ENCODE measurements at regions not wholly inside any gene's neighbourhood (a gene's known extent, or its start where the extent isn't known, plus 50 kb on each side); places are given as distances from the start of the nearest gene placed in this dataset.

GRCh38 chr2:152245653-152246052 is 70.1 kb upstream of the STAM2 start:
- intact Hi-C loops (cut with micrococcal nuclease), result no loop called here
- ChIA-PET CTCF (no interaction called here), POLR2A (no interaction called here)
- H3K4me3 Mint-ChIP-seq, result no peak overlapping the region
- H3K27me3 Mint-ChIP-seq, result peaks cover 7% of the 10 kb centered on the region
- H3K4me1 Mint-ChIP-seq, result no peaks in the 10 kb centered on the region
- no peaks in the 10 kb centered on the region for H3K9me3 Mint-ChIP-seq
- TF ChIP-seq CTCF (IDR thresholded peaks at IDR 0.05), result no peak
- ATAC-seq (ENCODE audit: low read depth) (no peak), DNase-seq (no peak)
- no peaks in the 10 kb centered on the region for H3K36me3 Mint-ChIP-seq (ENCODE audit: low read depth)
- no peak overlapping the region for H3K27ac Mint-ChIP-seq

GRCh38 chr2:152246686-152247336 is 71.2 kb upstream of the STAM2 start:
- ChIA-PET CTCF (no interaction called here), POLR2A (no interaction called here)
- Mint-ChIP-seq H3K36me3 (ENCODE audit: low read depth) (no peaks in the 10 kb centered on the region), H3K9me3 (no peaks in the 10 kb centered on the region), H3K27ac (no peak overlapping the region), H3K27me3 (peaks cover 8% of the 10 kb centered on the region), H3K4me3 (no peak overlapping the region), H3K4me1 (no peaks in the 10 kb centered on the region)
- TF ChIP-seq CTCF (IDR thresholded peaks at IDR 0.05), result no peak
- ATAC-seq (ENCODE audit: low read depth), result no peak
- intact Hi-C loops (cut with micrococcal nuclease), result no loop called here
- no peak for DNase-seq

- ChIA-PET CTCF (no interaction called here), POLR2A (no interaction called here)
- H3K27ac Mint-ChIP-seq, result no peak overlapping the region
- intact Hi-C loops (cut with micrococcal nuclease), result no loop called here
- peaks cover 8% of the 10 kb centered on the region for H3K27me3 Mint-ChIP-seq
- H3K36me3 Mint-ChIP-seq (ENCODE audit: low read depth), result no peaks in the 10 kb centered on the region
- H3K9me3 Mint-ChIP-seq, result no peaks in the 10 kb centered on the region
- TF ChIP-seq CTCF (IDR thresholded peaks at IDR 0.05), result no peak
- no peak for DNase-seq
- H3K4me3 Mint-ChIP-seq, result no peak overlapping the region
- ATAC-seq (ENCODE audit: low read depth), result no peak
- no peaks in the 10 kb centered on the region for H3K4me1 Mint-ChIP-seq
Observed at GRCh38 chr2:152247337-152247695, 71.8 kb upstream of the STAM2 start.

- intact Hi-C loops (cut with micrococcal nuclease), result no loop called here
- H3K27ac Mint-ChIP-seq, result no peak overlapping the region
- no peaks in the 10 kb centered on the region for H3K36me3 Mint-ChIP-seq (ENCODE audit: low read depth)
- ChIA-PET CTCF (no interaction called here), POLR2A (no interaction called here)
- DNase-seq (no peak), ATAC-seq (ENCODE audit: low read depth) (no peak)
- no peak for TF ChIP-seq CTCF (IDR thresholded peaks at IDR 0.05)
- no peaks in the 10 kb centered on the region for H3K4me1 Mint-ChIP-seq
- H3K27me3 Mint-ChIP-seq, result peaks cover 7% of the 10 kb centered on the region
- no peak overlapping the region for H3K4me3 Mint-ChIP-seq
- no peaks in the 10 kb centered on the region for H3K9me3 Mint-ChIP-seq
Observed at GRCh38 chr2:152250421-152251100, 75.0 kb upstream of the STAM2 start.

GRCh38 chr2:152251211-152251610 is 75.6 kb upstream of the STAM2 start:
- POLR2A ChIA-PET, result no interaction called here
- no peaks in the 10 kb centered on the region for H3K4me1 Mint-ChIP-seq
- H3K9me3 Mint-ChIP-seq, result no peaks in the 10 kb centered on the region
- peaks cover 7% of the 10 kb centered on the region for H3K27me3 Mint-ChIP-seq
- H3K4me3 Mint-ChIP-seq, result no peak overlapping the region
- ATAC-seq (ENCODE audit: low read depth) (no peak), DNase-seq (no peak)
- CTCF ChIA-PET, result no interaction called here
- no peak for TF ChIP-seq CTCF (IDR thresholded peaks at IDR 0.05)
- no peak overlapping the region for H3K27ac Mint-ChIP-seq
- intact Hi-C loops (cut with micrococcal nuclease), result no loop called here
- H3K36me3 Mint-ChIP-seq (ENCODE audit: low read depth), result no peaks in the 10 kb centered on the region
